Peyer's patch (tissue), 4 donors: ENCODE measurements at regions not wholly inside any gene's neighbourhood (a gene's known extent, or its start where the extent isn't known, plus 50 kb on each side); places are given as distances from the start of the nearest gene placed in this dataset.

Experiments used
- CTCF ChIP-seq, 6 experiments: fragments of 450-650 bp in 4 of 6; fragments of 200-600 bp in 2 of 6; sonication (generic) in 1 of 6; IDR thresholded peaks; one replicate each; pipeline ENCODE4 v1.5.1; 2017 to 2019; ENCODE audit warnings: antibody characterized with exemption in 6 of 6, mild to moderate bottlenecking in 3 of 6, moderate library complexity in 1 of 6
- POLR2A ChIP-seq, 2 donors: fragments of 450-650 bp; IDR thresholded peaks; one replicate each; pipeline ENCODE4 v1.5.1; 2017; ENCODE audit warnings: antibody characterized with exemption in 2 of 2, mild to moderate bottlenecking in 2 of 2, moderate library complexity in 2 of 2

- TF ChIP-seq CTCF (IDR thresholded peaks at IDR 0.05), result no peak
- TF ChIP-seq POLR2A (IDR thresholded peaks at IDR 0.05), result no peak
Observed at GRCh38 chr5:21070858-21071257, 1082.9 kb upstream of the CDH18 start.
